ENCODE measurements at regions not wholly inside any gene's neighbourhood (a gene's known extent, or its start where the extent isn't known, plus 50 kb on each side); places are given as distances from the start of the nearest gene placed in this dataset.

DNA sequence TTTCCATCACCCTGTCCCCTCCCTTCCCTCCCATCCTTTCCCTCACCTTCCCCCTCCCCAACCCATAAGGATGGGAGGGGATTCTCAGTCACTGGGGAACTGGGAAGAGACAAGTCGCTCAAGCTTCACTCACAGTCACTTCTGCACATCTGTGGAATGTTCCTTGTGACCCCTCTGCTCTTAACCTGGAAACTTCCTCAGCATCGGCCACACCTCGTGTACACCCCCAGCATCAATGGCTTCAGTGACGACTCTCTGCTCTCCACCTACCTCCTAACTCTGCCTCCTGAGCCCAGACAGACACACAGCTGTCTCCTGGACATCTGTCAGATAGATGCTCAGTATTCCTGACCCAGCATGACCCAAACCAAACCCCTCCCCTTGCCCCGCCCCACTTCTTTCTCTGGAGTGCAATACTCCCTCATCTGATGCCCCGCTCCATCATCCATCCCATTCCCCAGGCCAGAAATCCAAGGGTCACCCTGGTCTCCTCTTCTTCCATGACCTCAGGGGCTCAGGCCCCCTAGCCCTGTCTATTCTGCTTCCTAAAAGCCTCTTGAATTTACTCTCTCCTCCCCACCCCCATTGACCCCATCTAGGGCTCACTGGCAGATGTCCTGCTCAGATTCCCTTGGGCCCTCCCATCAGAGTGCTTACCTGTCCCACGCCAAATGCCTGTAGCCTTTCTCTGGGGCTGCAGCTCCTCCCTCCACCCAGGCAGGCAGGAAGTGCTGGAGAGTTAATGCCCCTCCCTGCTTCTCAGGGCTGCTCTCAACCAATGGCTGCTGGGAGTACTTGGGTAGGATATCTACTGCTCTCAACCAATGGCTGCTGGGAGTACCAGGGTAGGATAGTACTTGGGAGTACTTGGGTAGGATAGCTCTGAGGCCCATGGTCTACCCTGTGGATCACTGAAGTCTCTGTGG, 83.1 kb upstream of the CSF3R start:
- whole genome bisulfite sequencing, 2 experiments (ENCODE audit: extremely low coverage in 2 of 2, insufficient read length in 1 of 2), result 33% methylated on average over 4 of the region's 7 CpGs; no CpG with 5 or more reads in 1 of the 2 experiments
- Histone ChIP-seq H2BK20ac (ENCODE audit: low read depth, low read length) (no peak overlapping the region), H3K9me3 (ENCODE audit: control insufficient read depth, insufficient read depth, low read length) (no peaks in the 10 kb centered on the region), H2BK15ac (ENCODE audit: low read depth, low read length) (no peak overlapping the region), H3K4me3 (ENCODE audit: insufficient read depth, low read depth, low read length) (no peak overlapping the region), H3K9me1 (ENCODE audit: insufficient read depth, low read length) (no peaks in the 10 kb centered on the region; the same call in 1 of the 2 replicates), H2AK5ac (ENCODE audit: low read depth, low read length) (no peak overlapping the region), H3K4me1 (ENCODE audit: control insufficient read depth, insufficient read depth, low read length) (no peaks in the 10 kb centered on the region), H2AK9ac (replicated peaks; ENCODE audit: low read depth, low read length, poor library complexity) (no peak overlapping the region), H2BK5ac (ENCODE audit: low read depth, low read length, poor library complexity, severe bottlenecking) (no peak overlapping the region), H3K27ac (ENCODE audit: insufficient read depth, low read length) (no peak overlapping the region), H4K20me1 (ENCODE audit: insufficient read depth, low read length) (no peaks in the 10 kb centered on the region), H3K14ac (replicated peaks; ENCODE audit: low read depth, low read length) (no peak overlapping the region), H3K23ac (ENCODE audit: low read depth, low read length) (no peak overlapping the region), H3K27me3 (ENCODE audit: control insufficient read depth, insufficient read depth, low read length) (no peaks in the 10 kb centered on the region; the same call in none of the 2 replicates), H3K18ac (ENCODE audit: low read depth, low read length) (no peak overlapping the region), H4K91ac (ENCODE audit: insufficient read depth, low read depth, low read length) (no peak overlapping the region), H2BK120ac (ENCODE audit: low read depth, low read length) (no peak overlapping the region), H4K5ac (ENCODE audit: low read depth, low read length) (no peak overlapping the region), H3K4me2 (ENCODE audit: low read depth, low read length) (no peak overlapping the region), H3K4ac (ENCODE audit: low read depth, low read length) (no peak overlapping the region), H4K8ac (ENCODE audit: low read depth in 2 of 2, low read length in 2 of 2) (no peak overlapping the region), H3K36me3 (ENCODE audit: control insufficient read depth, insufficient read depth, low read length) (no peaks in the 10 kb centered on the region), H3K56ac (ENCODE audit: extremely low read depth, insufficient read depth, low read length) (no peak overlapping the region), H2AFZ (replicated peaks; ENCODE audit: low read length, poor library complexity) (no peak overlapping the region), H3K79me1 (ENCODE audit: low read depth in 1 of 2, low read length in 2 of 2) (no peaks in the 10 kb centered on the region), H3K9ac (ENCODE audit: low read depth, low read length) (no peak overlapping the region)
- no peak for DNase-seq
- in situ Hi-C loops (cut with MboI; ENCODE audit: low sequenced_read_pairs), result no loop called here
- dilution Hi-C loops (cut with HindIII; ENCODE audit: low sequenced_read_pairs, unreplicated experiment), result no loop called here
- ChIA-PET POLR2A (ENCODE audit: unreplicated experiment) (no interaction called here), CTCF (interaction anchor here (1.4 kb wide), 1 partner anchor 10 kb away, joined by 3 read pairs; no protein-coding TSS in a partner anchor)
- ATAC-seq (ENCODE audit: low read depth), result no peak
- no TSS peak for BruUV-seq (replicated peaks)
- intact Hi-C loops (cut with micrococcal nuclease), result no loop called here
- no peak for TF ChIP-seq CEBPB (IDR thresholded peaks at IDR 0.05; ENCODE audit: low read depth, low read length)
- no peak for TF ChIP-seq MAFK (IDR thresholded peaks at IDR 0.05; ENCODE audit: low read depth, low read length)
- no peak for TF ChIP-seq USF2 (IDR thresholded peaks at IDR 0.05; ENCODE audit: low read depth, low read length)
- TF ChIP-seq ELK1 (IDR thresholded peaks at IDR 0.05; ENCODE audit: borderline replicate concordance, low read depth, low read length), result no peak
- TF ChIP-seq FOS (IDR thresholded peaks at IDR 0.05; ENCODE audit: low read depth, low read length), result no peak
- no peak for TF ChIP-seq SMC3 (IDR thresholded peaks at IDR 0.05; ENCODE audit: low read depth, low read length)
- TF ChIP-seq CHD1 (IDR thresholded peaks at IDR 0.05; ENCODE audit: low read depth, low read length), result no peak
- no peak for TF ChIP-seq MAZ (IDR thresholded peaks at IDR 0.05; ENCODE audit: borderline replicate concordance, low read depth, low read length)
- no peak for TF ChIP-seq RAD21 (IDR thresholded peaks at IDR 0.05; ENCODE audit: low read length)
- no peak for TF ChIP-seq BHLHE40 (IDR thresholded peaks at IDR 0.05; ENCODE audit: low read depth, low read length)
- no peak for TF ChIP-seq CTCF (conservative IDR thresholded peaks at IDR 0.05; ENCODE audit: low read depth, low read length)
- TF ChIP-seq MXI1 (IDR thresholded peaks at IDR 0.05; ENCODE audit: borderline replicate concordance, low read depth, low read length), result no peak
- TF ChIP-seq POLR2A (IDR thresholded peaks at IDR 0.05; ENCODE audit: low read depth, low read length), result no peak
- TF ChIP-seq RCOR1 (IDR thresholded peaks at IDR 0.05; ENCODE audit: insufficient replicate concordance, low read length), result no peak
- no peak for TF ChIP-seq NFE2L2 (IDR thresholded peaks at IDR 0.05; ENCODE audit: low read depth, low read length)

Data from IMR-90 (cell line).